Stomach (tissue), 8 donors: ENCODE measurements at regions not wholly inside any gene's neighbourhood (a gene's known extent, or its start where the extent isn't known, plus 50 kb on each side); places are given as distances from the start of the nearest gene placed in this dataset.
"Not testable (repeated sequence)": the region's sequence is repeated elsewhere in the genome, so short reads cannot be mapped to it uniquely, and the experiment has no call there.

Experiments used
- DNase-seq, 2 donors: peaks; one replicate each; pipeline versions ENCODE4 v3.0.0 to v3.0.0-alpha.2; 2013 to 2019
- H3K27ac ChIP-seq, 5 donors: fragments of 200-600 bp in 4 of 5; sonication (generic) in 4 of 5; one replicate each; pipeline ENCODE4 v1.5.1; 2013 to 2019; ENCODE audit warnings: mild to moderate bottlenecking in 1 of 5, moderate library complexity in 1 of 5
- H3K27me3 ChIP-seq, 3 donors: fragments of 200-600 bp; sonication (generic); one replicate each; pipeline ENCODE4 v1.5.1; 2017 to 2019; ENCODE audit warnings: mixed run types in 1 of 3
- H3K36me3 ChIP-seq, 4 donors: fragments of 200-600 bp; sonication (generic); 1 replicate in 3 of 4; 2 replicates in 1 of 4; pipeline ENCODE4 v1.5.1; 2016 to 2019
- H3K4me1 ChIP-seq, 4 donors: fragments of 200-600 bp; sonication (generic); one replicate each; pipeline ENCODE4 v1.5.1; 2016 to 2019
- H3K4me3 ChIP-seq, 4 donors: fragments of 200-600 bp; sonication (generic) in 3 of 4; one replicate each; pipeline ENCODE4 v1.5.1; 2016 to 2019; ENCODE audit warnings: mild to moderate bottlenecking in 1 of 4
- H3K9me3 ChIP-seq, 4 donors: fragments of 200-600 bp; sonication (generic); one replicate each; pipeline ENCODE4 v1.5.1; 2016 to 2019
- EP300 ChIP-seq: sonication (generic); formaldehyde crosslinking; IDR thresholded peaks from one replicate; pipeline ENCODE4 v1.6.1; 2017; ENCODE audit warnings: antibody characterized with exemption
- POLR2A ChIP-seq, 4 donors: fragments of 450-650 bp; IDR thresholded peaks; one replicate each; pipeline ENCODE4 v1.6.1; 2016; ENCODE audit warnings: antibody characterized with exemption in 4 of 4, control low read depth in 2 of 4, mild to moderate bottlenecking in 1 of 4, moderate library complexity in 1 of 4
- POLR2AphosphoS5 ChIP-seq, 3 donors: sonication (generic); formaldehyde crosslinking; IDR thresholded peaks; one replicate each; pipeline ENCODE4 v1.6.1; 2016; ENCODE audit warnings: antibody characterized with exemption in 3 of 3
- WGBS, 5 donors: extraction: QIAGEN DNeasy Blood & Tissue Kit in 3 of 5; methylation state at CpG; one replicate each; pipeline versions ENCODE4 v1.1.5 to v1.1.7; 2013 to 2018; 5-methylcytosine and 5-hydroxymethylcytosine counted together
- intact Hi-C: fragments of 100-400 bp; cut with DNase I; formaldehyde crosslinking; loops from one replicate; pipeline ENCODE4 v1.15.1; 2023; ENCODE audit warnings: low total_unique reads
- TF ChIP-seq, protein P1 (sequence below), 7 experiments: fragments of 450-650 bp in 4 of 7; fragments of 200-600 bp in 3 of 7; sonication (generic) in 3 of 7; IDR thresholded peaks; one replicate each; pipeline ENCODE4 v1.5.1; 2016 to 2019; ENCODE audit warnings: antibody characterized with exemption in 7 of 7, control low read depth in 2 of 7, mild to moderate bottlenecking in 1 of 7
- donor health status: healthy with polysubstance abuse.
- donor health status: Bipolar disorder and iron deficiency.
- donor health status: healthy.

DNA sequence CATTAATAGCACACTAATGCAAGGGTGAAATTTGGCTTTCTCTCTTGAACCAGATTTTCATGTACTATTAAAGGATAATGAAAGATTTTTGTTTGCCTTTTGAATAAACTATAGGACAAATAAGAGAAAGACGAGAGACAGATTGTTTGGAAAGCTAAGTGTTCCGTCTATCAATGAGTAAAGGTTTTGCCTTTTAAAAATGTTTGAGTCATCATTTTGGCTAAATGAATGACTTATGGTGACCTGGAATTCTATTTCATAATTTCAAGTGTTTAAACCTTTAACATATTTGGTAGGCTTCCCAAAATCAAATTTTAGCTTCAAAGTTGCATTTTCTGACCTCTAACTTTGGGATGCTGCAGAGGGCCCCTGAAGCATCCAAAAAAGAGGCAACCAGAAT lies 145.2 kb downstream of the SLC25A46 start:
- Histone ChIP-seq H3K27me3 (no peaks in the 10 kb centered on the region), H3K9me3 (peaks cover 0 to 6% (median 3%) of the 10 kb centered on the region in 4 donors), H3K4me1 (peaks cover 0 to 18% (median 0%) of the 10 kb centered on the region in 4 donors), H3K4me3 (no peak overlapping the region), H3K27ac (no peak overlapping the region), H3K36me3 (no peaks in the 10 kb centered on the region)
- WGBS, 5 donors: 48 to 81% (median 59%) methylated on average over 2 of the region's 2 CpGs
- TF ChIP-seq POLR2A (IDR thresholded peaks at IDR 0.05) (no peak), POLR2AphosphoS5 (IDR thresholded peaks at IDR 0.05) (no peak), EP300 (no peak)
- TF ChIP-seq, protein P1, sequence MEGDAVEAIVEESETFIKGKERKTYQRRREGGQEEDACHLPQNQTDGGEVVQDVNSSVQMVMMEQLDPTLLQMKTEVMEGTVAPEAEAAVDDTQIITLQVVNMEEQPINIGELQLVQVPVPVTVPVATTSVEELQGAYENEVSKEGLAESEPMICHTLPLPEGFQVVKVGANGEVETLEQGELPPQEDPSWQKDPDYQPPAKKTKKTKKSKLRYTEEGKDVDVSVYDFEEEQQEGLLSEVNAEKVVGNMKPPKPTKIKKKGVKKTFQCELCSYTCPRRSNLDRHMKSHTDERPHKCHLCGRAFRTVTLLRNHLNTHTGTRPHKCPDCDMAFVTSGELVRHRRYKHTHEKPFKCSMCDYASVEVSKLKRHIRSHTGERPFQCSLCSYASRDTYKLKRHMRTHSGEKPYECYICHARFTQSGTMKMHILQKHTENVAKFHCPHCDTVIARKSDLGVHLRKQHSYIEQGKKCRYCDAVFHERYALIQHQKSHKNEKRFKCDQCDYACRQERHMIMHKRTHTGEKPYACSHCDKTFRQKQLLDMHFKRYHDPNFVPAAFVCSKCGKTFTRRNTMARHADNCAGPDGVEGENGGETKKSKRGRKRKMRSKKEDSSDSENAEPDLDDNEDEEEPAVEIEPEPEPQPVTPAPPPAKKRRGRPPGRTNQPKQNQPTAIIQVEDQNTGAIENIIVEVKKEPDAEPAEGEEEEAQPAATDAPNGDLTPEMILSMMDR (IDR thresholded peaks at IDR 0.05): no peak
- intact Hi-C loops: no loop called here
- no peak for DNase-seq

DNA sequence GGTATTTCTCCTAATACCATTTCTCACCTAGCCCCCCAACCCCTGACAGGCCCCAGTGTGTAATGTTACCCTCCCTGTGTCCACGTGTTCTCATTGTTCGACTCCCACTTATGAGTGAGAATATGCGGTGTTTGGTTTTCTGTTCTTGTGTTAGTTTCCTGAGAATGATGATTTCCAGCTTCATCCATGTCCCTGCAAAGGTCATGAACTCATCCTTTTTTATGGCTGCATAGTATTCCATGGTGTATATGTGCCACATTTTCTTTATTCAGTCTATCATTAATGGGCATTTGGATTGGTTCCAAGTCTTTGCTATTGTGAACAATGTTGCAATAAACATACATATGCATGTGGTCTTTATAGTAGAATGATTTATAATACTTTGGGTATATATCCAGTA lies 148.4 kb downstream of the SLC25A46 start:
- H3K36me3 ChIP-seq, H3K4me1 ChIP-seq, H3K4me3 ChIP-seq, H3K27ac ChIP-seq, DNase-seq, H3K9me3 ChIP-seq, intact Hi-C loops, H3K27me3 ChIP-seq: not testable (repeated sequence)
- WGBS, 5 donors: 90 to 100% (median 94%) methylated on average over 3 of the region's 3 CpGs

DNA sequence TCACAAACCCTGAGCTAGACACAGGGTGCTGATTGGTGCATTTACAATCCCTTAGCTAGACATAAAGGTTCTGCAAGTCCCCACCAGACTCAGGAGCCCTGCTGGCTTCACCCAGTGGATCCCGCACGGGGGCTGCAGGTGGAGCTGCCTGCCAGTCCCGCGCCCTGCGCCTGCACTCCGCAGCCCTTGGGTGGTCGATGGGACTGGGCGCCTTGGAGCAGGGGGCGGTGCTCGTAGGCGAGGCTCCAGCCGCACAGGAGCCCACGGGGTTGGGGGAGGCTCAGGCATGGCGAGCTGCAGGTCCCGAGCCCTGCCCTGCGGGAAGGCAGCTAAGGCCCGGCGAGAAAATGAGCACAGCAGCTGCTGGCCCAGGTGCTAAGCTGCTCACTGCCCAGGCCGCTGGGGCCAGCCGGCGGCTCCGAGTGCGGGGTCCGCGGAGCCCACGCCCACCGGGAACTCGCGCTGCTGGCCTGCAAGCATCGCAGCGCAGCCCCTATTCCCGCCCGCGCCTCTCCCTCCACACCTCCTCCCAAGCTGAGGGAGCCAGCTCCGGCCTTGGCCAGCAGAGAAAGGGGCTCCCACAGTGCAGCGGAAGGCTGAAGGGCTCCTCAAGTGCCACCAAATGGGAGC lies 155.2 kb downstream of the SLC25A46 start:
- H3K27me3 ChIP-seq, DNase-seq, intact Hi-C loops, H3K4me1 ChIP-seq, H3K36me3 ChIP-seq, H3K4me3 ChIP-seq, H3K27ac ChIP-seq: not testable (repeated sequence)
- H3K9me3 ChIP-seq: peaks cover 0 to 13% (median 3%) of the 10 kb centered on the region in 4 donors
- WGBS, 5 donors: 65 to 76% (median 68%) methylated on average over 15 to 36 of the region's 36 CpGs

DNA sequence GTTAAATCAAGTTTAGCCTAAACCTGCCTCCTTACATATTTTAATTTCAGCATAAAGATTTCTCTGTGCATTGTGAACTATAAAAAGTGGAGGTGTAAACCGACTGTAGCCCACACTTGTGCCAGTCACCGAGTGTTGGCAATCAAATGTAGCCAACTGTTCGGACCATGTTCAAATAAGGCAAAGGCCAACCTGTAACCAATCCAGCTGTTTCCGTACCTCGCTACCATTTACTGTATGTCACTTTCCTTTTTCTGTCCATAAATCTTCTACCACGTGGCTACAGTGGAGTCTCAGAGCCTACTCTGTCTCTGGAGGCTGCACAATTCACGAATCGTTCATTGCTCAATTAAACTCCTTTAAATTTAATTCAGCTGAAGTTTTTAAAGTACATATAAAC lies 156.0 kb downstream of the SLC25A46 start:
- Histone ChIP-seq H3K4me3 (no peak overlapping the region), H3K36me3 (no peaks in the 10 kb centered on the region), H3K27ac (no peak overlapping the region), H3K9me3 (peaks cover 0 to 13% (median 3%) of the 10 kb centered on the region in 4 donors), H3K27me3 (peaks cover 0 to 7% (median 0%) of the 10 kb centered on the region in 3 donors), H3K4me1 (no peaks in the 10 kb centered on the region)
- DNase-seq: no peak
- intact Hi-C loops: no loop called here
- 76 to 84% (median 81%) methylated on average over 8 of the region's 8 CpGs for WGBS, 5 donors
- TF ChIP-seq, protein P1 (IDR thresholded peaks at IDR 0.05): no peak
- TF ChIP-seq POLR2AphosphoS5 (IDR thresholded peaks at IDR 0.05): no peak
- no peak for TF ChIP-seq POLR2A (IDR thresholded peaks at IDR 0.05)
- TF ChIP-seq EP300: no peak

DNA sequence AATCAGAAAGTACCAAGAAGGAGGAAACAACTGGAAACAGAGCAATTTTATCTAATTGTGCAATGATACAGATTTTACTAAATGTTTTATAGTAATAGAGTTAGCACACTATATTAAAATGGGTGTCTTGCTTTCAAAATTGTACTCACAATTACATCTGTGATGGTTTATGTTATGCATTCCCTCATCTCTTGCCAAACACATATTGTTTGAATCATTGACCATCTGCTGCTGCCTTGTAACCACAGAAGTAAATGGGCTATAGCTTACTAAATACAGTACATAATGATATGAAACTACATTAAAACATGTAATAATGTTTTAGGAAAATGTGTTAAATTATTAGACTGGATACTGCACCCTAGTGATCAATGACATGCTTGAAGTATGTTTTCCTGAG lies 158.1 kb downstream of the SLC25A46 start:
- no peak overlapping the region for H3K4me3 ChIP-seq
- intact Hi-C loops: no loop called here
- H3K27me3 ChIP-seq: peaks cover 0 to 7% (median 0%) of the 10 kb centered on the region in 3 donors
- no peak for DNase-seq
- peaks cover 0 to 7% (median 3%) of the 10 kb centered on the region in 4 donors for H3K9me3 ChIP-seq
- no peak for TF ChIP-seq POLR2A (IDR thresholded peaks at IDR 0.05)
- TF ChIP-seq, protein P1 (IDR thresholded peaks at IDR 0.05): no peak
- no peak for TF ChIP-seq POLR2AphosphoS5 (IDR thresholded peaks at IDR 0.05)
- TF ChIP-seq EP300: no peak
- no peaks in the 10 kb centered on the region for H3K36me3 ChIP-seq
- H3K4me1 ChIP-seq: no peaks in the 10 kb centered on the region
- H3K27ac ChIP-seq: no peak overlapping the region
